Neural progenitor cell (in vitro differentiated cells): ENCODE measurements at regions not wholly inside any gene's neighbourhood (a gene's known extent, or its start where the extent isn't known, plus 50 kb on each side); places are given as distances from the start of the nearest gene placed in this dataset.

Experiments used
- CTCF ChIP-seq: fragments of 200-600 bp; sonication (generic); IDR thresholded peaks from 2 replicates; pipeline ENCODE4 v1.5.1; 2017; ENCODE audit warnings: antibody characterized with exemption, mild to moderate bottlenecking
- EZH2phosphoT487 ChIP-seq: fragments of 200-600 bp; sonication (generic); IDR thresholded peaks from 2 replicates; pipeline ENCODE4 v1.6.1; 2017; ENCODE audit warnings: antibody characterized with exemption

GRCh38 chrX:150308532-150309157, 54.5 kb upstream of the MAMLD1 start:
- TF ChIP-seq EZH2phosphoT487 (no peak), CTCF (no peak)
